Astrocyte (in vitro differentiated cells and primary cell): ENCODE measurements at regions not wholly inside any gene's neighbourhood (a gene's known extent, or its start where the extent isn't known, plus 50 kb on each side); places are given as distances from the start of the nearest gene placed in this dataset.

Experiments
- EZH2 ChIP-seq: IDR thresholded peaks from 2 replicates; pipeline ENCODE4 v1.6.1; 2012; ENCODE audit warnings: mild to moderate bottlenecking, low read length, inconsistent platforms; ENCODE audit not compliant: insufficient read depth
- TF ChIP-seq, protein P1 (sequence below): IDR thresholded peaks from 2 replicates; pipeline ENCODE4 v1.5.1; 2011; ENCODE audit warnings: low read depth, mild to moderate bottlenecking, inconsistent platforms, low read length, moderate library complexity; ENCODE audit not compliant: insufficient read depth

- TF ChIP-seq, protein P1, sequence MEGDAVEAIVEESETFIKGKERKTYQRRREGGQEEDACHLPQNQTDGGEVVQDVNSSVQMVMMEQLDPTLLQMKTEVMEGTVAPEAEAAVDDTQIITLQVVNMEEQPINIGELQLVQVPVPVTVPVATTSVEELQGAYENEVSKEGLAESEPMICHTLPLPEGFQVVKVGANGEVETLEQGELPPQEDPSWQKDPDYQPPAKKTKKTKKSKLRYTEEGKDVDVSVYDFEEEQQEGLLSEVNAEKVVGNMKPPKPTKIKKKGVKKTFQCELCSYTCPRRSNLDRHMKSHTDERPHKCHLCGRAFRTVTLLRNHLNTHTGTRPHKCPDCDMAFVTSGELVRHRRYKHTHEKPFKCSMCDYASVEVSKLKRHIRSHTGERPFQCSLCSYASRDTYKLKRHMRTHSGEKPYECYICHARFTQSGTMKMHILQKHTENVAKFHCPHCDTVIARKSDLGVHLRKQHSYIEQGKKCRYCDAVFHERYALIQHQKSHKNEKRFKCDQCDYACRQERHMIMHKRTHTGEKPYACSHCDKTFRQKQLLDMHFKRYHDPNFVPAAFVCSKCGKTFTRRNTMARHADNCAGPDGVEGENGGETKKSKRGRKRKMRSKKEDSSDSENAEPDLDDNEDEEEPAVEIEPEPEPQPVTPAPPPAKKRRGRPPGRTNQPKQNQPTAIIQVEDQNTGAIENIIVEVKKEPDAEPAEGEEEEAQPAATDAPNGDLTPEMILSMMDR: no peak
- TF ChIP-seq EZH2: no peak
Observed at GRCh38 chr6:144437105-144437504, 152.0 kb downstream of the UTRN start.
